SK-MEL-5 (cell line): ENCODE measurements at regions not wholly inside any gene's neighbourhood (a gene's known extent, or its start where the extent isn't known, plus 50 kb on each side); places are given as distances from the start of the nearest gene placed in this dataset.
"Not testable (repeated sequence)": the region's sequence is repeated elsewhere in the genome, so short reads cannot be mapped to it uniquely, and the experiment has no call there.

ENCODE experiments used
- DNase-seq: peaks from one replicate; pipeline ENCODE4 v3.0.0-alpha.2; 2016; ENCODE audit warnings: low read depth, low spot score
- in situ Hi-C: cut with HindIII; loops from 2 replicates; pipeline ENCODE4 v1.10.0; 2016; ENCODE audit warnings: low sequenced_read_pairs, high pct_unique_total_duplicates, low pct_unique_long_range_greater_than_20kb

- in situ Hi-C loops, DNase-seq: not testable (repeated sequence)
Measured at GRCh38 chr14:105705862-105706700, 179.7 kb downstream of the TMEM121 start.

GRCh38 chr14:105706701-105707019, 180.3 kb downstream of the TMEM121 start:
- in situ Hi-C loops, DNase-seq: not testable (repeated sequence)

- DNase-seq, in situ Hi-C loops: not testable (repeated sequence)
Measured at GRCh38 chr14:105707099-105707498, 180.7 kb downstream of the TMEM121 start.

- DNase-seq, in situ Hi-C loops: not testable (repeated sequence)
Measured at GRCh38 chr14:105707723-105708151, 181.4 kb downstream of the TMEM121 start.

- in situ Hi-C loops, DNase-seq: not testable (repeated sequence)
Measured at GRCh38 chr14:105708251-105709134, 182.1 kb downstream of the TMEM121 start.

GRCh38 chr14:105709281-105710118, 183.1 kb downstream of the TMEM121 start:
- DNase-seq: no peak
- in situ Hi-C loops: no loop called here

GRCh38 chr14:105710119-105711043, 184.0 kb downstream of the TMEM121 start:
- no peak for DNase-seq
- in situ Hi-C loops: no loop called here

GRCh38 chr14:105711044-105711620, 184.7 kb downstream of the TMEM121 start:
- DNase-seq: no peak
- in situ Hi-C loops: no loop called here

- no peak for DNase-seq
- in situ Hi-C loops: no loop called here
Measured at GRCh38 chr14:105711841-105712460, 185.6 kb downstream of the TMEM121 start.

GRCh38 chr14:105712670-105713069, 186.3 kb downstream of the TMEM121 start:
- DNase-seq, in situ Hi-C loops: not testable (repeated sequence)

- DNase-seq, in situ Hi-C loops: not testable (repeated sequence)
Measured at GRCh38 chr14:105713160-105713559, 186.8 kb downstream of the TMEM121 start.

- DNase-seq, in situ Hi-C loops: not testable (repeated sequence)
Measured at GRCh38 chr14:105713836-105714235, 187.5 kb downstream of the TMEM121 start.

GRCh38 chr14:105718787-105719186, 192.4 kb downstream of the TMEM121 start:
- in situ Hi-C loops, DNase-seq: not testable (repeated sequence)

- in situ Hi-C loops, DNase-seq: not testable (repeated sequence)
Measured at GRCh38 chr14:105720106-105720505, 193.7 kb downstream of the TMEM121 start.

GRCh38 chr14:105720852-105721601, 194.6 kb downstream of the TMEM121 start:
- in situ Hi-C loops, DNase-seq: not testable (repeated sequence)
